NCI-H2227 (cell line): ENCODE measurements at regions not wholly inside any gene's neighbourhood (a gene's known extent, or its start where the extent isn't known, plus 50 kb on each side); places are given as distances from the start of the nearest gene placed in this dataset.

ENCODE experiments used
- DNase-seq: peaks from one replicate; lab custom pipeline; 2025; ENCODE audit not compliant: unreplicated experiment; lab: John Stamatoyannopoulos, UW

DNA sequence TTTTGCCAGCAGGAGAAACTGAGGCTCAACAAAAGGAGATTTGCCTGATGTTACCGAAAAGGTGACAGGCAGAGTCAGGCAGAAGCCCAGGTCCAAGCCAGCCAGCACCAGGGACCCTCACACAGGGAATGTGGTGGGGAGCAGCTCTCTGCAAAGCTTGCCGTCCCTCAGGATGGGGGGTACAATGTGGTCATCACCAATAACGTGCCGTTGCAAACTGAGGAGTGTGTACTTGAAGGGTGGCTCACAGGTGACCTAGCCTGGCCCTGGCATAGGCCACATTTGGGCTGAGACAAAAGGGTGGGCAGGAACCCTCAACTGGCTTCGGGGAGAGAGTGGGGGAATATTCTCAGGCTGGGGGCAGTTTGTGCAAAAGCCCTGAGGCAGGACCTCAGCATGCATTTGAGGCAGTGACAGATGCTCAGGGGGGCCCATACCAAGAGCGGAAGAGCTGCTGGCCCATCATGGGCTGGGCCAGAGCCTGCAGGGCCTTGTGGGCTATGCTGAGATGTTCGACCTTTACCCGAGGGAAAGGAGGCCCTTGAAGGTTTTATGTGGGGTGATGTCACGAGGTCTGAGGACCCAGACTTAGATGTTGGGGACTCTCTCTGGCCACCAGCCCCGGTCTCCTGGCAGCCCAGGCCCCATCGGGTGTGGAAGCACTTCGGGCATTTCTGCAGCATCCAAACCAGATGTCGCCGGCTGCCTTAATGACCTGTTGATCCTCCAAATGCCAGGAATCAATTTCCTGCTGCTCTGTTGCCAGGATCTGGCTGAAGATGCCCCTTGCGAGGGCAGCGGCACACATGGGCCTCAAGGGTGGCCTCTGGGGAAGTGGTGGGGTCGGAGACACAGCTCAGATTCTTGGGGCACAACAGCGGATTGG is 57.4 kb upstream of the SHISAL1 start:
- no peak for DNase-seq

DNA sequence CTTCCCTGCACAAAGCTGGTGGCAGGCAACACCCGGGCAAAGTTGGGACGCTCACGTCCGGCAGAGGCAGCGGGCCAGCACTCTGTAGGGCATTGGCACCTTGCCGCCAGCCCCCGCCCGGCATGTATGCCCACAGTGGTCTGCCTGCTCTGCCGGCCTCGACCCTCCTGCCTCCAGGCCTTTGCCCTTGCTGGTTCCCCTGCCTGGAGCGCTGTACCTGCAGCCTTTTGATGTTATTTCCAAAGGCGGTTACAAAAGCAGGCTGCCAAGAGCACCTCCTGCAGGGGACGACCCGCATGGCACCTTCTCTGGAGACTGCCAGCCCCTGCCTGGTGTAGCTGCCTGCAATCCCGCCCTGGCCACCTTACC is 56.5 kb upstream of the SHISAL1 start:
- no peak for DNase-seq

DNA sequence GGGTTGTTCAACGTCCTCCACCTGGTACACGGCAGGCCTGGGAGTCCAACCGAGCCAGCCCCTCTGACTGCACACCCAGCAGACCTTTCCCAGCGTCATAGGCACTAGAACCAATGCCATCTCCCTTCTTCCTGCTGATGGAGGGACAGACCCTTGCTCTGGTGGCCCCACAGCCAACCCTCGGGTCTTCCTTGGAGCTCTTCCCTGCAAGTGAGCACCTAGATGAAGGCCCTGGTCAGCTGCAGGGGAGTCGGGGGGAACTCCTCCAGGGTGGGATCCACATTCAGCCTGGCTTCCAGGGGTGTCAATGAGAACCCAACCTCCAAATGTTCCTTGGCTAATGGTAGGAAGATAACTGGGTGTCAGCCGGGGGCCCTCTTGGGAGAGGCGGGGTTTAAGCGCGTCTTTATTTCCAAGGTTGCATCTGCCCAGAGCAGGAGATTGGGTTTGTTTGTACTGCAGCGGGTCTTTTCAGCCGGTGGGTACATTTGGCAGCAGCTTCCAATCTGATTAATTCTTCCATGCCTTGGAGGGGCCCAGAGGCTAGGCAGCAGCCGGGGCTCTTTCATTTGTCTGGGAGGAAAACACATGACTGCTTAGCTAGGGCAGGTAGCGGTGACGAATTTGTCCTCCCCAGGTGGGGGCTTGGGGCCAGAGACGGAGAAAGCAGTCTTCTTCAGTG is 56.0 kb upstream of the SHISAL1 start:
- no peak for DNase-seq

DNA sequence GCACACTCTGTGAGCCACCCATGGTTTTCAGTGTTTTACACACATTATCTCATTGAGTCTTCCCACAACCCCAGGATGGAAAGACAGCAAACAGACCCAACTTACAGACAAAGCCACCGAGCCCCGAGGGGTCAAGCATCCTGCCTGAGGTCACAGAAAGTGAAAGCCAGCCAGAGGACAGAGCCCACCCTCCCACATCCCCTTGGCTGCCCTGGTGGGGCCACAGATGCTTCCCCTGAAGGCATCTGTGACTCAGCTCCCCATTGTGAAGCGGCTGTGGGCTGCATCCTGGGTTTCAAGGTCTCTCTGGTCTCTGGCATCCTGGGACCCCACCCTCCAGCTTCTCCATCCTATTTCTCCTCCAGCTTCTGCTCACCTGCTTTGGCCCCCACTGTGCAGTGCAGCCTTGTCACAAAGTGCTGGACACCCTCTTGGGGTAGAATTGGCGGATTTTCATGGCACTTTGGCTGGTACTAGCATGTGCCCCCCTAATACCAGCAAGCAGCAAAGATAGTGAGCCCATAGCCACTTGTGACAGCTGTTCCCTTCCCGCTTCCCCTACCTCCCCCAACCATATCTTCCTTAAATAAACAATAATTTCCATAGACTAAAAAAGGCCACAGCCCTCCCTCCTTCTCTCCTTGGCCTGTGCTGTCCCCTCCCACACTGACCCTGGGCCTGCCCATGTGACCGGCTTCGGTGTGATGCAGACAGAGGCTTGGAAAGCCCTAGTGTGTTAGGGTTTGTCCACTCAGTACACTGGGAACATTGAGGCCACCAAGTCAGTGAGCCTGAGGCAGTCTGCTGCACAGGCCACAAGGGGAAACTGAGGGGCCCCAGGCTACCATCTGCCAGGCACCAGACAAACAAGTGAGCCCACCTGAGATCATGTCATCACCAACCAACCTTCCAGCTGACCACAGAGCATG is 53.9 kb upstream of the SHISAL1 start:
- DNase-seq, result no peak

DNA sequence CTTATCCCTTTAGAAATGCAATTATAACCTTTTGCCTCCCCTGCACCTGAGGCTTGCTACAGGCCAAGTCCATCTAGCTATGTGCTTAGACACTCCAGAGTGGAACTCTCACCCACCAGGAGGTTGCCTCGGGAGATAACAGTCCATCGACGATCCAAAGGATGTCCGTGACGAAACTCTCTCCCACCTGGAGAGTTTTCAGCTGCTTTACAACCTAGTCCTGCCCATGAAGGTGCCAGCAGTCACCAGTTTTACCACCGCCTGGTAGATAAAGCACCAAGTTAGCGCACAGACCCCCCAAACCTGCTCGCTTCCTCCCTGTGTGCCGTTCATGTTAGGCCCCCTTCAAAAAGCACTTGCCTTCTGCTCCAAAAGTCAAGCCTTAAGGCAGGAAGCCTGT is 53.1 kb upstream of the SHISAL1 start:
- no peak for DNase-seq

DNA sequence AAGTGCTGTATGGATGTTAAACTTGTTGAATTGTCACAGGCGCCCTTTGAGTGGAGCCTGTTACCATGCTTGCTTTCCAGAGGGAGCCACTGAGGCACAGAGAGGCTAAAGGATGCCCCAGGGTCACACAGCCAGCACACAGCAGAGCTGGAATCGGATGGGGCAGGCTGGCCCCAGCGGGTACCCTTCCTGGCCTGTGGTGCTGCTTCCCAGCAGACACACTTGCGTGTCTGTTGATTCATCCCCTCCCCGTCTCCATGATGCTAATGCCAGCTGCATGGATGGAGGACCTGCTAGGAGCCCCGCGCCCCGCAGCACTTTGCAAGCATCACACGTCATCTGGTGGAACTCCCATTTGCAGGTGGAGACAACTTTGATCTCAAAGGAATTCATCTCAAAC is 52.4 kb upstream of the SHISAL1 start:
- DNase-seq, result no peak

DNA sequence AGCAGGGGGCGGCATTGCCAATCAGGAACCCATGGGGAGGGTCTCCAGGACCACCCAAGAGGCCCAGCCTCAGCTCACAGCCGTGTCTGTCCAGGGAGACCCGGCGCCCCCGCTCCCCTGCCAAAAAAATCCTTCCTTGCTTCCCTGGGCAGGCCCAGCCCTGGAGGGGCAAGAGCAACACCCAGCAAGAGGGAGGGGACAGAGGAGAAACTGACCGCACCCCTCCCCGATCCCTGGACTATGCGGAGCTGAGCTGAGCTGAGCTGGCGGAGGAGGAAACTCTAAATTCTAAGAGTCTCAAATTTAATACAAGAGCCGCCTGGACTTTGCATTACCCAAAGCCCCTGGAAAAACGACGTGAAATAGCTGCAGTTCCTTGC is 52.0 kb upstream of the SHISAL1 start:
- DNase-seq, result no peak

DNA sequence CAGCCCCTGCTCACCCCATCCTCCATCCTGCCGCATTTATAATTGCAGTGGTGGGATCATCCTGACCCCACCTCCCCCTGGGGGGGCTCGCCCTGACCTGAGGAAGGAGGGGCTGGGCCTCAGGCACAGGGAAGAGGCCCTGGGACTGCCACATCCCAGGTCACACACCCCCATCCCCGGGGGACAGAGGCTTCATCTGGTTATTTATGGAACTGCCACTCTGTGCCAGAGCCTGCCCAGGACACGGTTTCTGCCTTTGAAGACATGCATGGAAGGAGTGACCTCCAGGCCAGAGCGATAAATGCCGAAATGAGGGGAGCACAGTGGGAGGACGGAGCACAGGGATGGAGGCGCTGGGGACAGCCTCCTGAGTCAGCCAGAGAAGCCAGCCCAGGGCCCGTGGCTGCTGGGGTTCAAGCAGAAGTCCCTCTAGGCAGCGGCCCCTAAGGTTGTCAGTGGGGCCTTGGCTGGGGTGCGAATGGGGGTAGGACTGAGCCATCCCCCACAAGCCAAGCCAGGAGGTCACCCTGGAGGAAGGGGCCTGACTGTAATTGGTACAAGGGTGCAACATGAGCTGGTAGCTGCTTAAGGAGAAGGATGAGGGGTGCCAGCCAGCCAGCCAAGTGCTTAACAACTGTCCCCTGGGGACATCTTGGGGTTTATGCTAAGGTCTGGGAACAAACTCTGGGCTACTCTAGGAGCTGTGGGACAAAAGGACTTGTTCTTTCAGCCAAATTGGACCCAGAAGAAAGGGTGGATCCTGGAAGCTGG is 51.4 kb upstream of the SHISAL1 start:
- DNase-seq, result no peak

DNA sequence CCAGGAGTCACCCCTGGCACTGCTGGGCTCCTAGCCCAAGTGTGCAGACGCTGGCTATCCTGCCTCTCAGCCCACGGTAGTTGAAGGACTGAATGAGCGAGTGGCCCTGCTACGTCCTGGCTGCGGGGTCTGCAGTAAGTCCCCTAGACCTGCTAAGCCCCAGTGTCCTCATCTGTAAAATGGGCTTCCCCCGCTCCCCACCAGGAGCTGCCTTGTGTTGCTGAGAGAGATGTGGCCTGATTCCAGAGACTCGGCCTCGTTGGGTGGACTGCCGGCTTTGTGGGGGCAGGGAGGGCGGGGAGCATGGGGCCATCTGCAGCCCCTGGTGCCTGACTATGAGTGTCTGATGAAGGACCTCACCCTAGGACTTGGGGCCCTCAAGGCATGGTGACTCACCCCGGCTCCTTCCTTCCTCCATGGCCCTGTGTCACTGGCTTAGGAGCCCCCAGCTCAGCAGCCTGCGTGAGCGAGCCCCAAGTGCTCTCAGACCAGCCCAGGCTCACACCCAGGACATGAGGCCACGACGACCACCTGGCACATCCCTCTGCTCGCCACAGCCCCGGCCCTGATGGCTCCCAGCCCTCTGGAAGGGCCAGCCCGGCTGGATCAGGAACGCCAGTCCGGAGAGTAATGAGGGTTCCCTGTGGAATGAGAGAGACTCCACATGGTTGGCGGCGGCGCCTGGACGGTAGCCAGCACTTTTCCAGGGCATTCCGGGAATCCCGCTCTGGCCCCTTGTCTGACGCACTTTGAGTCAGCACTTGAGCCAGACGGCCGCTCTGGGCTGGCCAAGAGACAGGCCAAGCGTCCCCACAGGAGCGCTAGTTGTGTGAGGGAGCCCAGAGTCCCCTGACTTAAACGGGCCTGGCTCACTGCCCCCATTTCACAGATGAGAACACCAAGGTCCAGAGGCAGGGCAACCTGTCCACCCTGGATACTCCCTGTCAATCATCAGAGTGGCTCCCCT is 50.5 kb upstream of the SHISAL1 start:
- DNase-seq, result no peak

DNA sequence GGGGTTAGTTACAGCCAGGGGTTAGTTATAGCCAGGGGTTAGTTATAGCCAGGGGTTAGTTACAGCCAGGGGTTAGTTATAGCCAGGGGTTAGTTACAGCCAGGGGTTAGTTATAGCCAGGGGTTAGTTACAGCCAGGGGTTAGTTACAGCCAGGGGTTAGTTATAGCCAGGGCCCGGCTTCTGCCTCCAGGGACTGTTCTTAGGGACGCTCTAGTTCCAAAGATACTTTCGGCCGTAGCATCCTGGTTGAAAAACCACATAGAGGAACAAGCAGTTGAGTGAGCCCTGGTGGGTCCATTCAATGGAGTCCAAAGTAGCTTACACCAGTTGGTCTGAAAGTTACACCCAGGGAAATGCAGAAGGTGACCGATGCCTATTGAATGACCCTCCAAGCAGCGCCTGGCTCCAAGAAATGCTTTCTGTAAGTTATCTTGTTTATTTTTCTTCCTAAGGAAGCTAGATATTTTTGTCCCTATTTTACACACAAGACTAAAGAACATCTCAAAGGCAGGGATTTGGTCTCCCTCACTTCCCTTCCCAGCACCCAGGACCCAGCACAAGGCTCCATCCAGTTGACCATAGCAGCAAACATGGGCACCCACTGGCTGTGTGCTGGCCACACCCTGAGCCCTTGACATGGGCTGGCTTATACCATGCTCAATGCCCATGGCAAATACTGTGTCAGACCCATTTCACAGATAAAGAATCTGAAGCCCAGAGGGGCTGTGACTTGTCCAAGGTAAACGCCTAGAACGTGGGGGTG is 49.7 kb upstream of the SHISAL1 start:
- no peak for DNase-seq
